NCI-H2227 (cell line): ENCODE measurements at regions not wholly inside any gene's neighbourhood (a gene's known extent, or its start where the extent isn't known, plus 50 kb on each side); places are given as distances from the start of the nearest gene placed in this dataset.
"Not testable (repeated sequence)": the region's sequence is repeated elsewhere in the genome, so short reads cannot be mapped to it uniquely, and the experiment has no call there.

Experiments
- DNase-seq: peaks from one replicate; lab custom pipeline; 2025; ENCODE audit not compliant: unreplicated experiment; lab: John Stamatoyannopoulos, UW

GRCh38 chr9:108265065-108265464 is 590.7 kb downstream of the ACTL7B start:
- no peak for DNase-seq

GRCh38 chr9:108264093-108264492 is 591.7 kb downstream of the ACTL7B start:
- DNase-seq: no peak

GRCh38 chr9:108262836-108263235 is 593.0 kb downstream of the ACTL7B start:
- no peak for DNase-seq

- no peak for DNase-seq
These were observed 595.7 kb downstream of the ACTL7B start for GRCh38 chr9:108259917-108260675.

GRCh38 chr9:108258640-108259039 is 597.1 kb downstream of the ACTL7B start:
- DNase-seq: no peak

DNA sequence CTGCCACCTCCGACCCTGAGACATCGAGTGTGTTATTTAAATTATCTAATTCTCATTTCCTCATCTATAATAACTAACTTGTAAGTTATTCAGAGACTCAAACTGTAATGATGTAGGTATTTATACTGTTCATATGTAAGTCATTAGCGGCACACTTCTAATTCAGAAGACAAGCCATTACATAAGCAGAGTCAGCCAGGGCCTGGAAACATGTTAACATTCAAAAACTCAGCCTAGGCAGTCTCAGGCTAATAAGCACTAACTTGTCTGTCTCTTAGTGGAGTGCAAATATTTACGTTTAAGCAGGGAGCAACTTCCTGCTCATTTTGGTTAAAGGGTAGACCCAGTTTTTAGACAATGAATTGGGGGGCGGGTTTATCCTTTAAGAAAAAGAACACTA is 598.4 kb downstream of the ACTL7B start:
- DNase-seq: no peak

- no peak for DNase-seq
These were observed 601.5 kb downstream of the ACTL7B start for GRCh38 chr9:108254236-108254635.

- DNase-seq: not testable (repeated sequence)
These were observed 608.4 kb downstream of the ACTL7B start for GRCh38 chr9:108247391-108247790.

- no peak for DNase-seq
These were observed 609.9 kb downstream of the ACTL7B start for GRCh38 chr9:108245901-108246300.

DNA sequence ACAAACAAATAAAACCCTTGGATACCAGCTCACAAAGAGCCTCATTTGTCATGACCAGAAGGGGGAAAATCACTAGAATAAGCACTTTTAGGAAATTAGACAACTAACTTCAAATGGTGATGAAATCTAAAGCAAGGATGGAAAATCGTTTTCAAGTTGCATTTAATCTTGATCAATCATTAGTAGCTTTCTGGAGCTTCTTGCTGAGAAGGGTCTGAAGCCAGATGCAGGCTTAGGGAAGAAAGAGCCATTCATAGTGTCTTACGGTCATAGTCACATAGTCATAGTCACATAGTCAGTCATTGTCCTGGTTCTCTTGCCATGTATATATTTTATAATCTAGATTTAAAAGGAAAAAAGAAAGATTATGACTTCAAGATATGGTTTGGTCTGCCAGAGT is 610.5 kb downstream of the ACTL7B start:
- DNase-seq: no peak

DNA sequence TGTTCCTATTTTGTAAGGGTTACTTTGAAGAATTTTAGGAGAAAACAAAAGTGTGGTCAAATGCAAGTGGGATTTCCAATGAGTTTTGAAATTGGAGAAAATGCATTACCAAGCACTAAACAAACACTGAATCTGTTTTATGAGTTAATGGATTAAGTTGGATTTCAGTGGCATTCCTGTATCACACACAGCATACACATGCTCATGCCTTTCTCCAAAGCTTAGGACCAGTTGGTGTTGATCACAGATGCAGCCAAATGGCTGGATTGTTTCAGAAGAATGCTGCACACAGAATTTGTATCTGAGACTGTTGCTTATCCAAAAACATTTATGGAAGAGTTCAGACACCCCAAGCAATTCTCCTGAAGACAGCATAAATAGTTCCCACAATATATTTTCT is 611.1 kb downstream of the ACTL7B start:
- DNase-seq: no peak

- no peak for DNase-seq
These were observed 614.3 kb downstream of the ACTL7B start for GRCh38 chr9:108241384-108242073.

DNA sequence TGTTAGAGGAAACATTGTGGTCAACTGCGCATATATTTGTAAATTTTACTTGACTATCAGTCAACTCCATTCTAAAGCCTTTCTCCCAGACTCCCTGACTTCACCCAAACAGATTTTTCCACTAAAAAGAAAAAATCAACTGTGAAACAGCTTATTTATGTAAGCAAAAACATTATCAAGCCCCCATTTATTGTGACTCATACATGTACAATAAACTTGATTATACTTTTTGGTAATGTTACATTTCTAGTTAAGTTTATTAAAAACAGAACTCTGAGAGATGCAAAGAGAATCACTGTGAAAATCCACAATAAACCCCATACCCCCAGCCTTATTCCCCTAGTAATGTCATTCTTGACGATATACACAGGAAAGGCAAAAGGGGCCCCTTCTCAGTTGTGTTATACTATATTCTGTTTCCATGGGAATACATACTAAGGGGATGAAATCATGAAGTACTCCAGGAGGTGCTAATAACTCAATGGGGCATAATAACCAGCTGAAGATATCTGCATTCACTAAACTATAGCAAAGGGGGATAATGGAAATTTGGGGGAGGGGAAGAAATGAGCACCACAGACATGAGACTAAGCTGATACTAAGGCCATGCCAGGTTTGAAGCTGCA is 616.0 kb downstream of the ACTL7B start:
- DNase-seq: no peak

DNA sequence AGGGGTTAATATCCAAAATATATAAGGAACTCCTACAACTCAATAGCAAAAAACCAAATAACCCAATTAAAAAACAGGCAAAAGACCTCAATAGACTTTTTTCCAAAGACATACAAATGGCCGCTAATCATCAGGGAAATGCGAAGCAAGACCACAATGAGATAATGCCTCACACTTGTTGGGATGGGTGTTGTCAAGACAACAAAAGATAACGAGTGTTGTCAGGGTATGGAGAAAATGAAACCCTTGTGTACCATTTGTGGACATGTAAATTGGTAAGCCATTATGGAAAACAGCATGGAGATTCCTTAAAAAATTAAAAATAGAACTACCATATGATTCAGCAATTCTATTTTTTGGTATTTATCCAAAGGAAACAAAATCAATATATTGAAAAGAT is 620.2 kb downstream of the ACTL7B start:
- DNase-seq: no peak

GRCh38 chr9:108234811-108235210 is 621.0 kb downstream of the ACTL7B start:
- no peak for DNase-seq

DNA sequence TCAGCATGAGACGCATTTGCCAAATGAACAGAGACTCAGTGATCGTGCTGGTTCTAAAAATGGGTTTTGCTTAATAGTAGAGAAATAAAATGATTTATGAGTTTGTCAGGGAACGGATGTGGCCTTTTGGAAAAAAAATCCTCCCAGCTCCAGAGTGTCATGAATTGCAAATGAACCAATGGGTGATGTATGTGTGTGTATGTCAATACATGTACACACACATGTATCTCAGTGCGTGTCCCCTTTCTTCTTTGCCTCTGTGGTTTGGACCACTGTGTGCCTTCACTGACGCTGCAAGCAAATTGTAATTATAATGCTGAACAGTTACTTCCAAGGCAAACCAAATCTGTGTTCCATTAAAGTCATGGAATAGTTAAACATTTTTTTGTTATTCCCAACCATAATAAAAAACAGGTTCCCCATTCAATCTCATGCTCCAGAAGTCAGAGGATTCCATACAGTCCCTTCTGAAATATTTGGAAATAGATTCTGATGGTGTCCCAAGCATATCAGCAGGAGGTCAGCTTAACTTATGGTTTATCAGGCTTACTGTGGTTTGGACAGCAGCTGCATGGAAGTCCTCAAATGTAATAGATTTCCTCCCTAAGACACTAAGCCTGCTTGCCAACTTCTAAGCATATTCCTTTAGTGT is 630.5 kb downstream of the ACTL7B start:
- DNase-seq: no peak

DNA sequence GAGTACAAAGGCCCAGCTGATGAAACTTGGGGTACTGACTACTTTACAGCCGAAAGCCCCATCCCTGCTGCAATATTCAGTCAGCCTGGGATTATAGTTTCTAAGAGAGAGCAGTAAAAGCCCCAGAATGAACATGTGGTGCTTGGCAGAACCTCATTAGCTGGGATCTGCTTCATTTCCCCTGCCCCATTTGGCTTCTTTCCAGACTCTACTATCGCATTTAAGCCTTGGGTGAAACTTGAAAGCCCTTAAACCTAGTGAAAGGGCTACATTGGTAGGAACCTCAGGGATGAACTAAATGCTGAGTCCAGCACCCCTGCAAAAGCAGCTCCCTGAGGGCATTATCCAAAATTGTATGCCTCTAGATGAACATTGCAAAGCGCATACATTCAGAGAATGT is 631.1 kb downstream of the ACTL7B start:
- DNase-seq: no peak

GRCh38 chr9:108219664-108220063 is 636.1 kb downstream of the ACTL7B start:
- DNase-seq: no peak

DNA sequence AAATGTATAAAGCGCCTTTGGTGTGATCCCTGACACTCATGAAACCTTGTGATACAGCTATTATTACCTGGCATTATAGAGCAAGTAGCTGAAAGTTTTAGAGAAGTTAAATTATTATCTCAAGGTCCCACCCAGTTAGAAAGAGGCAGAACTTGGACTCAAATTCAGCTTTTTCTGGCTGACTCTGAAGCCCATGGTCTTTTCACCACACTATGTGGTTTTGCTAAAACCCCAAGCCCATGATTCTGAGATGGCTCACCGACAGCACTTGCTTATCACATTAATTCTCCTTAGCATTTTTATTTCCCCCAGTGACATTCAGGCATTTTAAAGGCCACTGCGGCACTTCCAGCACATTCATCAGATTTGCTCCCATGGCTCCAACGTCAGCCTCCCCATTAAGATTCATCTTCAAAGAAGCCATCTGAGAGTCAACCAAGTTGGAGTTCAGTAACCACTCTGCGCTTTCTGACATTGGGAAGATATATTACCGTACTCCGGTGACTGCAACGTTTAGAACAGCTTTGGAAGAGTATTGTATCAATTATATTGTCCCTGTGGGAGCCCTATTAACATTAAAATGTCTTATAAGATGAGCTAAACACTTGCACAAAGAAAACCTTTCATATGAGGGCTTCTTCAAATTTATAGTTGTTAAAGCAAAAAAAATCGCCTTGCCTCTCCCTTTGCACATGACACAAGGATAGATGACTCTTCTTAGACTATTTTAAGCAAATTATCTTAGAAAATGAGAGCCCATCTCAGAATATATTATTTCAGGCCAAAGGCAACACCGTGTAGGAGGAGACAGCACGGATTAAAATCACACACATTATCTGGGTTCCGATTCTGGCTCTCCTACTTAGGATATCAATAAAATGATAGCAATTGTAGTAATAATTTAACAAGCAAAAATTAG is 638.1 kb downstream of the ACTL7B start:
- no peak for DNase-seq

DNA sequence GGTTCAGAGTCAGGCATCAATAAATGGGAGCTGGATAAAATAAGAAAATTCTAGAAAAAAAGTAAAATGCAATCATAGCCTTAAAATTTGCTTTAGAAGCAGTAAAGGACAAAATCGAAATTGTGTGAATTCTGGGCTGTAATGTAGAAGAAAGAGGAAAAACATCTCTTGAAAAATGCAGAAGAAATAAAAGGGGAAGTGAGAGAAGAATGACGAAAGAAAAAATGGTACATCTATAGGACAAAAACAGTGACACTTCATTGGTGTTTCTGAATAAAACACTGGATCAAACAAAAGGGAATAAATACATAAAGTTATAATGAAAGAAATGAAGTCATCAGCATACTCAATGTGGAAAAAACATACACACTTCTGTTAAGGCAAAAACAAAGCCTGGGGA is 642.3 kb downstream of the ACTL7B start:
- DNase-seq: no peak

GRCh38 chr9:108212184-108212583 is 643.6 kb downstream of the ACTL7B start:
- no peak for DNase-seq
